ENCODE measurements at regions not wholly inside any gene's neighbourhood (a gene's known extent, or its start where the extent isn't known, plus 50 kb on each side); places are given as distances from the start of the nearest gene placed in this dataset.

DNA sequence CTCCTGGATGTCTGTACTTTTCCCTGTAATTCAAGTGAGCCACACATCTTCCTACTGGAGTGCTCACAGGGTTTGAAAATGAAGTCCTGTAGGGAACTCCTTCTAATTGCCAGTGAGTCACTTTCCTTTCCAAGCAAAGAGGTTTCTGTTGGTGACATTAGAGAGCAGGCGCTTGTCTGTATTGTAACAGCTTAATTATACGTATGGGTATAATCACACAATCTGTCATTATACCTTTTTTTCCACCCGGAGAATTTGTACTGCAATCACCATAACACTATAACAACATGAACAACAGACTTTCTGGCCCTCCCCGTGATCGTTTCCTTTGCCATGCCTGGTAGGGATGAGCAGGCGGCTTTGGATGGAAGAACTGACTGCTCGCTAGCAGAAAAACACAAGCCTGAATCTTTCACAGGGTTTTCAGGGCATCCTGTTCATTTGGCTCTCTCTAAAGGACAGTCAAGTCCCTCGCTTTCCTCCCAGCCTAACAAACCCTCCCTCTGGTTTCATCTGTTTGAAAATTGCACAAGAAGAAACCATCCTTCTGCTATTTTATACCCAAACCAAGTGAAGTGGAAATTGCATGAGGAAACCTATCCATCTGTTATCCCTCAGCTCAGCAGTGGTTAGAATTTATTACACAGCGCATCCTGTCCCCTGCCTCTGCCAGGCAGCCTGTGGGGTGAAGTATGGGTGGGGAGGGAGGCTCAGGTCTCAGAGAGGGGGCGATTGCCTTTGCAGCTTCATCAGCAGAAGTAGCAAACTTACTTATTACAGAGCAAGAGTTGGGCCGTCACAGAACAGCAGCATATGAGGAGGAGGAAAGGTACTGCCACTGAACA is 307.0 kb upstream of the TLE4 start:
- TF ChIP-seq POLR2AphosphoS5 (IDR thresholded peaks at IDR 0.05) (no peak), POLR2A (IDR thresholded peaks at IDR 0.05) (no peak), EP300 (IDR thresholded peaks at IDR 0.05) (no peak)
- TF ChIP-seq, protein P1, sequence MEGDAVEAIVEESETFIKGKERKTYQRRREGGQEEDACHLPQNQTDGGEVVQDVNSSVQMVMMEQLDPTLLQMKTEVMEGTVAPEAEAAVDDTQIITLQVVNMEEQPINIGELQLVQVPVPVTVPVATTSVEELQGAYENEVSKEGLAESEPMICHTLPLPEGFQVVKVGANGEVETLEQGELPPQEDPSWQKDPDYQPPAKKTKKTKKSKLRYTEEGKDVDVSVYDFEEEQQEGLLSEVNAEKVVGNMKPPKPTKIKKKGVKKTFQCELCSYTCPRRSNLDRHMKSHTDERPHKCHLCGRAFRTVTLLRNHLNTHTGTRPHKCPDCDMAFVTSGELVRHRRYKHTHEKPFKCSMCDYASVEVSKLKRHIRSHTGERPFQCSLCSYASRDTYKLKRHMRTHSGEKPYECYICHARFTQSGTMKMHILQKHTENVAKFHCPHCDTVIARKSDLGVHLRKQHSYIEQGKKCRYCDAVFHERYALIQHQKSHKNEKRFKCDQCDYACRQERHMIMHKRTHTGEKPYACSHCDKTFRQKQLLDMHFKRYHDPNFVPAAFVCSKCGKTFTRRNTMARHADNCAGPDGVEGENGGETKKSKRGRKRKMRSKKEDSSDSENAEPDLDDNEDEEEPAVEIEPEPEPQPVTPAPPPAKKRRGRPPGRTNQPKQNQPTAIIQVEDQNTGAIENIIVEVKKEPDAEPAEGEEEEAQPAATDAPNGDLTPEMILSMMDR (IDR thresholded peaks at IDR 0.05): no peak
- WGBS, 5 donors: 66 to 77% (median 73%) methylated on average over 11 of the region's 11 CpGs
- DNase-seq: no peak
- intact Hi-C loops (cut with DNase I; ENCODE audit: low total_unique reads): no loop called here
- no peaks in the 10 kb centered on the region for H3K36me3 ChIP-seq
- H3K9me3 ChIP-seq: no peaks in the 10 kb centered on the region
- H3K4me1 ChIP-seq: no peaks in the 10 kb centered on the region
- no peaks in the 10 kb centered on the region for H3K27me3 ChIP-seq
- H3K27ac ChIP-seq: no peak overlapping the region
- no peak overlapping the region for H3K4me3 ChIP-seq

DNA sequence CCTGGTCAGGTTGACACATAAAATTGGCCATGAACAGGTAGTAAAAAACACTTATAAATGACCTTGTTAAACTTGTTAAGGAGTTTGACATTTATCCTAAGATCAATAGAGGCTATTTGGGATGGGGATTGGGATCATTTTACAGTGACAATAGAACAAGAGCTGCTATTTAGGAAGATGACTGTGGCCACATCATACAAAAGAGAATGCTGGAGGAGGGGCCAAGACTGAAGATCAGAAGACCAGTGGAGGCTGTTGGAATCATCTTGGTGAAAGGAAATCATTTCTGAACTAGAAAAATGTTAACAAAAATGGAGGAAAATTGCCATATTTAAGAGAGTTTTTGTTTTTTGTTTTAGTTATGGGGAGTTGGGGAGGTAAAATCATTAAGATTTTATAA is 304.8 kb upstream of the TLE4 start:
- DNase-seq: no peak
- H3K27me3 ChIP-seq: no peaks in the 10 kb centered on the region
- no peaks in the 10 kb centered on the region for H3K36me3 ChIP-seq
- H3K27ac ChIP-seq: no peak overlapping the region
- H3K4me3 ChIP-seq: no peak overlapping the region
- no peaks in the 10 kb centered on the region for H3K4me1 ChIP-seq
- no peaks in the 10 kb centered on the region for H3K9me3 ChIP-seq
- intact Hi-C loops (cut with DNase I; ENCODE audit: low total_unique reads): no loop called here
- no peak for TF ChIP-seq EP300 (IDR thresholded peaks at IDR 0.05)
- TF ChIP-seq, protein P1 (IDR thresholded peaks at IDR 0.05): no peak
- no peak for TF ChIP-seq POLR2AphosphoS5 (IDR thresholded peaks at IDR 0.05)
- no peak for TF ChIP-seq POLR2A (IDR thresholded peaks at IDR 0.05)

DNA sequence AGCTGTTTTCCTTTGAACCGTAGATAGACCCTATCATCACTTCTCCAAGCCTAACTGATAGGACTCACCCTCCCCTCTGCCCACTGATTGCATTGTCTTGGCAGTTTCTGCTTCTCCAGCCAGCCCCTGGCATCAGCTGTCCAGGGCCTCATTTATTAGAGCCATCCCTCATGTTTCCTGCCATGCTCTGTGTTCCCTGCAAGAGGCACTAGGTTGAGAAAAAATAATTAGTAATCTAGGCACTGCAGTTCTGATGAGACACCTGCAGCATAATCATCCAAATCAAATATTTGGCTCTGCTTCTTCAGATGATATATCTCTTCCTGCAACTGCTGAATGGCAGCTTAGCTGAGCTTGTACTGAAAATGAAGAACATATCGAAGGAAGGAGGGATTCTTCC is 303.0 kb upstream of the TLE4 start:
- no peak for DNase-seq
- H3K9me3 ChIP-seq: no peaks in the 10 kb centered on the region
- no peaks in the 10 kb centered on the region for H3K27me3 ChIP-seq
- H3K36me3 ChIP-seq: no peaks in the 10 kb centered on the region
- intact Hi-C loops (cut with DNase I; ENCODE audit: low total_unique reads): no loop called here
- TF ChIP-seq POLR2A (IDR thresholded peaks at IDR 0.05) (no peak), EP300 (IDR thresholded peaks at IDR 0.05) (no peak), POLR2AphosphoS5 (IDR thresholded peaks at IDR 0.05) (no peak)
- TF ChIP-seq, protein P1 (IDR thresholded peaks at IDR 0.05): no peak
- no peaks in the 10 kb centered on the region for H3K4me1 ChIP-seq
- H3K27ac ChIP-seq: no peak overlapping the region
- WGBS, 5 donors: 74 to 88% (median 80%) methylated on average over 2 of the region's 2 CpGs
- H3K4me3 ChIP-seq: no peak overlapping the region

DNA sequence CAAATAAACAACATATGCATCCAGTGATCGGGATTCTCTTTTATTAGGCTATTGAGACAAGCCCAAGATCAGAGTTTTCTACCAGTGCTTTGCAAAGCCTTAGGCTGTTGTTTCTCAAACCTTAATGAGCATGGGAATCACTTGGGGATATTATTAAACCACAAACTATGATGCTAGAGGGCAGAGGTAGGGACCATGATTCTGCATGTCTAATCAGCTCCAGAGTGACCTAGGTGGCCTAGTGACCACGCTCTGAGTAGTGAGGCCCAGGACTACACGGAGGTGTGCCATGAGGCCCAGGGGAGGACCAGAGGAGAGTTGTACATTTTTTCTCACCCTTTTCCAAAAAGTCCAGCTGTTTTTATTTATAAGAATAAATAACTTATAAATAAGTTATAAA is 298.5 kb upstream of the TLE4 start:
- DNase-seq: no peak

More for the DNA sequence above, 298.5 kb upstream of the TLE4 start:
- TF ChIP-seq, protein P1 (IDR thresholded peaks at IDR 0.05): no peak
- TF ChIP-seq POLR2A (IDR thresholded peaks at IDR 0.05) (no peak), POLR2AphosphoS5 (IDR thresholded peaks at IDR 0.05) (no peak), EP300 (IDR thresholded peaks at IDR 0.05) (no peak)
- Histone ChIP-seq H3K27me3 (no peaks in the 10 kb centered on the region), H3K9me3 (no peaks in the 10 kb centered on the region), H3K27ac (no peak overlapping the region), H3K4me3 (no peak overlapping the region), H3K36me3 (no peaks in the 10 kb centered on the region), H3K4me1 (no peaks in the 10 kb centered on the region)
- intact Hi-C loops (cut with DNase I; ENCODE audit: low total_unique reads): no loop called here
- WGBS, 5 donors: 85 to 92% (median 88%) methylated on average over 3 of the region's 3 CpGs

Data from stomach (tissue), 8 donors.